ENCODE measurements at regions not wholly inside any gene's neighbourhood (a gene's known extent, or its start where the extent isn't known, plus 50 kb on each side); places are given as distances from the start of the nearest gene placed in this dataset.

GRCh38 chr13:50104493-50104892 is 89.2 kb downstream of the KCNRG start:
- DNase-seq = peak; percentile 31

DNA sequence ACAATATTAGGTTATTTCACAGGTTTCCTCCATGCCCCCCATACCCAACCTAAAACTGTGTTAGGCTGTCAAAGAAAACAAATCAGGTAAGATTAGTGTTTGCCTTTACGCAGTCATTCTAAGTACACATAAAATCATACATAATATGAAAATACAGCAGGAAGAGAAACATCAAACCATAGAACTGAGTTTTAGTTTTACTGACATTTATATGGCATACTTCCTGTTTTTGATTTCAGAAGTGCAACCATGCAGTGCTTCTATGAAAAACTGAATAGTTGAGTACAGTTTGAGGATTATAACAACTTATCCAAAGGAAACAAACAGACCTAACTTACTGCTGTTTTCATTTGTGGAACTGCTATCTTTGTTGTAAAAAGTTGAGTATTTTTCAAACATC is 91.3 kb downstream of the KCNRG start:
- no peak for DNase-seq

DNA sequence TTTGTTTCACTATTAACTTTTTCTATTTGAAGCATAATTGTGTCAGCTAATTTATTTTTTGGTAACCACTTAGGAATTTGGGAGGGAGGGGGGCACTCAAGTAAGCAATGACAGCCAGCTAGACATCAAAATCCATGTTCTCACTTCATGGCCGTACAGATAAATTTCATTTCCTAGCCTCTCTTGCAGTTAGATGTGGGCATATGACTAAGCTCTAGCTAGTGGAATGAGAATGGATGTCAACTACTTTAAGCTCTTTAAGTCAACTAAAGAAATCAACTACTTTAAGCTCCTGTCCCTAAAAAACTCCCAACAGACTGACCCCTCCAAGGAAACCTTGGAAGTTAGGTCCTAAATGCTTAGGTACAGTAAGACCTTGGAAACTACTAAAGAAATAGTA is 92.0 kb downstream of the KCNRG start:
- DNase-seq = peak; percentile 32

DNA sequence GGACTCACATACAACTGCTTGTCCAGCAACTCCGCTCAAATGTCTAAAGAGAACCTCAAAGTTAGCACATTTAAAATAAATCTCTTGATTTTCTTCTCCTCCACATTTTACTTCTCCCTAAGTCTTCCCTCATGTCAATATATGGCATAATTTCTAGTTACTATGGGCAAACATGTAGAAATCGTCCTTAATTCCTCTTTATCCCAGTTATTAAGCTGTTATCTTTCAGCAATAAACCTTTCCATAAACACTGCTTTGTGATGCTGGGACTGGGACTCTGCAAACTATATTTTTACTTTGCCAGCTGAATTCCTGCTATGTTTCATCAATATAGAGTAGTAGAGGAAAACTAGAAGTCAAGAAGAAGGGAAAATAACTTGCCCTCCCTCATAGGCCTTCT is 99.7 kb downstream of the KCNRG start:
- DNase-seq = no peak

DNA sequence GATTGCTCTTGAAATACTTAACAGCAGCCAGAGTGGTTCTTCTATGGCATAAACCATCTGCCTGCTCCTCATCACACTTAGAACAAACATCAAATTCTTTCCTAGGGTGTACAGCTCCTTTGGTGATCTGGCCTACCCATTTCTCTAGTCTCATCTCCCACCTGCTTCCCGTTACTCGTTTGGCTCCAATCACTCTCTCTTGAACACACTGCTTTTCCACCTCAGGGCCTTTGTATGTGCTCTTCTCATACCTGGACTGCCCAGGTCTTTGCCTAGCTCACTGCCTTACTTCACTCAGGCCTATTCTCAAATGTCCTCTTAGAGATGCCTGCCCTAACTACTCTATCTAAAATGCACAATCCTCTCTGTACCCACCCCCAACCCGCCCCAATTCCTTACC is 100.5 kb downstream of the KCNRG start:
- DNase-seq = no peak

DNA sequence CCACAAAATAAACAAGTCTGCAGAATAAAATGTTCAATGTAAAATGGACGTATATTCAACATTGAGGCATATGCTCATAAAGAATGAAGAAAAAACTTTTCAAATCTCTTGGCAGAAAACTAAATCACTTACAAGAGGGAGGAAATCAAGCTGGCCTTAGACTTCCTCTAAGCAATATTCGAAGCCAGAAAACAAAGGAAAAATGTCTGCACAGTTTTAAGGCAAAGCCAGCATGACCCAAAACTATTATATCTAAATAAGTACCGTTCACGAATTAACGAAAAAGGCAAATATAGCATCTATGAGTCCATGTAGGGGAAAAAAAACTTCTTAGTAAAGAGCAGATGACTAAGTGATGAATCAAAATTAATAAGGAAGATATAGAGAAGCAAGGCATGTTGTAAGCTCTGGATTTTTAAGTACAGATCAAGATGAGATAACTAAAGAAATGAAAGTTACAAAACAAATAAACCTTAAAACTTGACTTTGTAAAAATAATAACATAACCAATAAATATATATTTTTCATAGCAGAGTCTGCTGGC is 101.3 kb downstream of the KCNRG start:
- no peak for DNase-seq

GRCh38 chr13:50119591-50119990 is 104.3 kb downstream of the KCNRG start:
- DNase-seq = no peak

DNA sequence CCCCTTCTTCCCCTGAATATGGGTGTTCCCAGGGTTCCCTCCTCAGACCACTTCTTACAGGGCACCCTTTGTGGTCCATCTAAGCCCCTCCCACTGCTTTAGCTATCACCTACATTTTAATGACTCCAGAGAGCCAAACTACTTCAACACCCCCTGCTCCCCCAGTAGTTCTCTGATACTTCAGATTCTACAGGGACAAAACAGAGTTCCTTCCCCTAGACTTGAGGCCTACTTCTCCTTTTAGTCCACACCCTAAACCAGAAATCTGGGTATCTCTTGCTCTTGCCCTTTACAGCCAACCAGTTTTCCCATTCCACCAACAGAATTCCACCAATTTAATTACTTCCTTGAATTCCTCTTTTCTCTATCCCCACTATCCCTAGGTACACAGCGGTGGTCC is 107.2 kb downstream of the KCNRG start:
- no peak for DNase-seq

GRCh38 chr13:50123002-50123401 is 107.8 kb downstream of the KCNRG start:
- no peak for DNase-seq

- DNase-seq = no peak
These were observed 108.2 kb downstream of the KCNRG start for GRCh38 chr13:50123515-50123861.

DNA sequence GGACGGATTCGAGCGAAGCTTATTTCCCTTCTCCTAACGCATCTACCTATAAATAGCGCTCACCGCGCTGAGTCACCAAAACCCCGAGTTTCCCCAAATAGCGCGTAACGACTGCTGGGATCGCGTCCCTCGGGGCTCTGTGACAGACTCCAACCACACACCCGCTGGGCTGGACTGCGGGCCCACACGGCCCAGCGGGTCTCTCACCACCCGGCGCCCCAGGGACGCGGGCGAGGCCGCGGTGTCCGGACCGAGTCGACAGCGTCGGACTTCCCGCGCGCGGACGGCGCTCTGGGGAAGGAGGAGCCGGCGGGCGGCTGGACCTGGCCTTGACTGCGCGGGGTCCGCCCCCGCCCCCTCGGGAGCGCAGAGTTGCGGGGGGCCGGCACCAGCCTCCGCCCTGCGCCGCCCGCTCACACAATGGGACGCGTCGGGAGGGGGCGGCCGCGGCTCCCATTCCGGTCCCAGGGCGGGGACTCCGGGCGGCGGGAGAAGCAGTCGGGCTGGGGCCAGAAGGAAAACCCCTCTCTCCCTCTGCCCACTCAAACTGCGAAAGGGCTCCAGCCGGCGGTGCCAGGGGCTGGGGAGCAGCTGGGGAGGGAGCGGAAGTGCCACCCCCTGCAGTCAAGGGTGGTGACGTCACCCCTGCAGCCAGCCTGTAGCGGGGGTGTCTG is 108.8 kb downstream of the KCNRG start:
- DNase-seq = peak; percentile 97

GRCh38 chr13:50124536-50125303 is 109.5 kb downstream of the KCNRG start:
- peak; percentile 58 for DNase-seq

DNA sequence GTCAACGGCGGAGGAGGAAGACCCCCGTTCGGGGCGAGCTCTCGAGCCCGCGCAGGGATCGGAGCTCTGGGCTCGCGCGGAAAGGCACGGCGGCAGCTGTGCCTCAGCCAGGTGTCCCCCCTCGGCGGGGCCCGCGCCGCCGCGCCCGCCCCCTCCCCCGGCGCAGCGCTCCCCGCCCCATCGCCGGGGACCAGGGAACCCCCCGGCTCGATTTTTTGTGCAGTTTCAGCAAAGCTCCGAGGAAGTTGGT is 110.0 kb downstream of the KCNRG start:
- no peak for DNase-seq

DNA sequence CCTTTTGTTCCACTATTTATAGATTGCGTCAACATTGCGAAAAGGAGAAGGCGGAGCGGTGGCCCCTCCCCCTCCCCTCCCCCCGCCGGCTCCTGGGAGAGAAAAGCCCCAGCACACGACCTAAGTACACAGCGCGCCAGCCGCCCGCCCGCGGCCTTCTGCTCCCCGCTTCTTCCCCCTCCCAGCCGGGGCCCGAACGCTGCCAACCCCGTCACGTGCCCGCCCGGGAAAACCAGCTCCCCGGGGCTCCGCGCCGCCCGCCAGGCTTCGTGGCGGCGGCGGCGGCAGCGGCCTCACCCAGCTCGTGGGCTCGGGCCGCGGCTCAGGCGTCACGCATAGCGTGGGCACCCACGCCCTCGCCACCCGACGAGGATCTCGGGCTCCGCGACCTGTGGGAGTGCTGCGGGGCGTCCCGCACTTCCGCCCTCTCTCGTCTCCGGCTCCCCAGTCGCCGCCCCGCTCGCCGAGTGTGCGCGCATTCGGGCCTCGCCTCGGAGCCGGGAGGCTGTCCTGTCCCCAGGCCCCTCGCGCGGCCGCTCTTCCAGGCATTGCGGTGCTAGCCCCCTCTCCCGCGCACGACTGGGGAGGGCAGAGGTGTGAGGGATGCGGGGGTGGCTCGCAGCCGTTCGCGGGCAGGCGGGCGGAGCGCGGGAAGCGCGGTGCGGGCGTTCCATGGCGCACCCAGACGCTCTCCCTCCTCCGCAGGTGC is 110.5 kb downstream of the KCNRG start:
- peak; percentile 90 for DNase-seq

DNA sequence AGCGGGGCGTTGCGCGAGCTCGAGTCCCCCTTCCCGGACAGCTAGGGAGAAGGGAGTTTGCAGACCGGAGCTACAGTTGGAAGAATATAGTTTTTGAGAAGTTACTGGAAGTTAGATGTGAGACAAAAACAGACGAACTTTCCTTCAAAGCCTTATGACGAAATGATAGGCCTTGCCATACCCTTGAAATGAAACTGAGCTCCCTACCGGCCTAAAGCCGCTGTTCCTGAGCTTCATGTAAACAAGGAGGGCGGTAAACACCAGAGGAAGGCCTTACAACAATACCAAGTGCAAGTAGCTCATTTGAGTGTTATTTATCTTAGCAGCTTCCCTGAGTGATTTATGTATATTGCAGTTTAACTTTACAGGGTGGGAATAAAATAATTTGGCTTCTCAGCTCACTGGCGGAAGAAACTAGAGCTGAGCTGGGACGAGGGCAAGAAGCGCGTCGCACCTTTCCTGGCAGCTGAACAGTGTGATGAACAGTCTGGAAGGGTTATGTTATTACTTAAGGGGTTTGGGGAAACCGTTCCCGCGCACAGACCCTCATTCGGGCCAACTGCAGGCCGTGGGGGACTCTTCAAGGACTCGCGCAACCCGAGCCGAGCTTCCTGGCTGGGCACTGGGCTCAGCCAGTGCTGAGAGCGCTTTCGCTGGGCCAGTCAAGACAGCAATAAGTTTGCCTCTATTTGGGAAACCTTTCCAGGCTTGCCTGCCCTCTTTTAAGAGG is 111.2 kb downstream of the KCNRG start:
- DNase-seq = peak; percentile 47

- peak; percentile 57 for DNase-seq
These were observed 111.9 kb downstream of the KCNRG start for GRCh38 chr13:50126993-50127725.

DNA sequence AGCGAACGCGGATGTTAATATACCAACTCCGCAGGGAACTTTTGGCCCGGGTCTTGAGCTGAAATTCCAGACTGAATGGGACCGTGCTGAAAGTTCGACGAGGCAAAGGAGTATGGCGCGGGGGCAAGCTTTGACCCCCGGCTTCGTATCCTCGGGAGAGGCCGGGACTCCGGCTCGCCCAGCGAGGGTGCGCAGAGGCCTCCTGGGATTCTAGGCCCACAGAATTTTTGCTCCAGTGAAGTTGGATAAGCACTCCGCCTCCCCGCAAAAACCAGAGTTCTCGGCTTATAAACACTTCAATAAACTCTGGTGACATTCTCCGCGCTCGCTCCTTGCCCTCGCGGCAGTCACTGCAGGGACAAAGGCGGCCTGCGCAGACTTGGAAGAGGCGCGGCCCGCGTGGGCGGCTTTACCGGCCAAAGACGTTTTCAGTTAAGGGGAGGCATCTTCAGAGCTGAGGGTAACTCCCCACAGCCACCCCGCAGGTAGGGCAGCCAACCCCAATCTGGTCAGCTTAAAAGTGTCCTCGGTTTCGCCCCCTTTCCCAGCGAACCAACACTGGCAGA is 112.6 kb downstream of the KCNRG start:
- DNase-seq = no peak

- no peak for DNase-seq
These were observed 113.2 kb downstream of the KCNRG start for GRCh38 chr13:50128428-50128931.

GRCh38 chr13:50129081-50129705 is 113.9 kb downstream of the KCNRG start:
- DNase-seq = no peak

DNA sequence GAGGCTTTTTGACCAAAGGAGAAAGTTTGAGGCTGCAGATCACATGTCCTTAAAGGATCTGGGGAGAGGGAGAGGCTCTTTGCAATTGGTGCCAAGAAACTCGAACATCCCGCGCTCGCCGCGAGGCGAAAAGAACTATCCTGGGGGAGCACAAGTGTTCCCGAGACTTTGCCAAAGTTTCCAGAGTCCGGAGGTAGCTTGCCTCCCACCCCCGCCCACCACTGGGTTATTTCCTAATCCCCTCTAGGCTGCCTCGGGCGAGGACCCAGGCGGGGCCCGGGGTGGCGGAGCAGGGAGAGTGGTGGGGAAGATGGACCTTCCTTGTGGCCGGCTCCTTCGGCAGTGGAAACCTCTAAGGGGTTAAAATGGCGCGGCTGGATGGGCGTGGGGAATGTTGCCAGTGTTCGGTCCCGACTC is 114.5 kb downstream of the KCNRG start:
- DNase-seq = no peak

All from fibroblast of skin of abdomen (primary cell).